K562 (cell line): ENCODE measurements at regions not wholly inside any gene's neighbourhood (a gene's known extent, or its start where the extent isn't known, plus 50 kb on each side); places are given as distances from the start of the nearest gene placed in this dataset.

Experiments
- ATAC-seq: fragments of 200-7000 bp; cut with Tn5 transposase; 3 replicates; pipeline ENCODE4 v1.9.1; 2020; ENCODE audit warnings: moderate library complexity
- BruUV-seq: library from RNA; stranded (reverse); fragments of 400-500 nt; replicated peaks from 2 replicates; lab custom pipeline; 2021; lab: Mats Ljungman, UMichigan
- CTCF ChIA-PET: fragments of 300-600 bp; formaldehyde crosslinking; extraction: SDS; loops from one replicate; lab custom pipeline; 2021; ENCODE audit warnings: low intra/inter-chr PET ratio; lab: Yijun Ruan, JAX
- POLR2A ChIA-PET: fragments of 300-600, 350-650 bp; sonication (Branson Sonifier 250); formaldehyde crosslinking; extraction: SDS; loops from one replicate; lab custom pipeline; 2021; ENCODE audit warnings: antibody characterized with exemption, inconsistent platforms; lab: Yijun Ruan, JAX
- DNase-seq, 4 experiments: peaks; one replicate each; pipeline versions ENCODE4 v3.0.0 to v3.0.0-alpha.2; 2011 to 2018; ENCODE audit warnings: low spot score in 3 of 4, mixed read lengths in 3 of 4; ENCODE audit errors: extremely low read depth in 1 of 4
- FAIRE-seq: peaks from 2 replicates; lab custom pipeline; 2011; peaks lifted over from hg19 to GRCh38; lab: Jason Lieb, UNC
- H2AFZ ChIP-seq: 2 replicates; pipeline ENCODE4 v1.6.0; 2011; ENCODE audit warnings: low read depth, low read length, control low read depth, inconsistent platforms
- H3K27ac ChIP-seq: fragments of 200-600 bp; 3 replicates; pipeline ENCODE4 v1.8.0; 2011; ENCODE audit warnings: low read depth, mild to moderate bottlenecking, control low read depth, inconsistent platforms, low read length, moderate library complexity, mixed read lengths; ENCODE audit errors: extremely low read depth
- H3K27me3 ChIP-seq, 2 experiments: fragments of 300-600 bp in 1 of 2; 2 replicates in 1 of 2; 3 replicates in 1 of 2; pipeline versions ENCODE4 v1.6.0 to v1.8.0; 2011; ENCODE audit warnings: inconsistent platforms in 2 of 2, low read length in 2 of 2, mild to moderate bottlenecking in 1 of 2, mixed read lengths in 1 of 2, moderate library complexity in 1 of 2; ENCODE audit not compliant: control insufficient read depth in 2 of 2, insufficient read depth in 2 of 2
- H3K36me3 ChIP-seq: fragments of 300-600 bp; 3 replicates; pipeline ENCODE4 v1.8.0; 2011; ENCODE audit warnings: mild to moderate bottlenecking, low read length, inconsistent platforms; ENCODE audit not compliant: control insufficient read depth, insufficient read depth
- H3K4me1 ChIP-seq, 2 experiments: fragments of 200-600 bp in 1 of 2; replicated peaks in 1 of 2; 2 replicates in 1 of 2; 3 replicates in 1 of 2; pipeline versions ENCODE4 v1.5.1 to v1.8.0; 2011; ENCODE audit warnings: inconsistent platforms in 2 of 2, low read length in 2 of 2, mild to moderate bottlenecking in 1 of 2, mixed read lengths in 1 of 2, moderate library complexity in 1 of 2; ENCODE audit not compliant: control insufficient read depth in 2 of 2, insufficient read depth in 2 of 2
- H3K4me2 ChIP-seq: 2 replicates; pipeline ENCODE4 v1.6.1; 2011; ENCODE audit warnings: low read length, control low read depth, inconsistent platforms, mixed read lengths; ENCODE audit not compliant: insufficient read depth
- H3K4me3 ChIP-seq: fragments of 200-600 bp; sonication (generic), shearing (Covaris generic); 2 replicates; pipeline ENCODE4 v1.5.1; 2016; ENCODE audit warnings: control low read depth, inconsistent platforms
- H3K79me2 ChIP-seq: fragments of 200-600 bp; 3 replicates; pipeline ENCODE4 v1.8.0; 2011; ENCODE audit warnings: low read length, inconsistent platforms; ENCODE audit not compliant: control insufficient read depth, insufficient read depth
- H3K9ac ChIP-seq, 2 experiments: 2 replicates each; pipeline versions ENCODE4 v1.6.0 to v1.6.1; 2011; ENCODE audit warnings: low read depth in 2 of 2, low read length in 2 of 2, control low read depth in 1 of 2, inconsistent platforms in 1 of 2, mild to moderate bottlenecking in 1 of 2, mixed read lengths in 1 of 2; ENCODE audit not compliant: insufficient read depth in 1 of 2
- H3K9me1 ChIP-seq: one replicate; pipeline ENCODE4 v1.6.0; 2011; ENCODE audit warnings: inconsistent platforms, mild to moderate bottlenecking, low read length, moderate library complexity; ENCODE audit not compliant: control insufficient read depth, insufficient read depth
- H3K9me3 ChIP-seq: replicated peaks from 2 replicates; pipeline ENCODE4 v1.5.1; 2011; ENCODE audit warnings: low read depth, low read length, inconsistent platforms; ENCODE audit not compliant: control insufficient read depth, insufficient read depth
- H4K20me1 ChIP-seq: replicated peaks from 2 replicates; pipeline ENCODE4 v1.6.1; 2011; ENCODE audit warnings: low read length, inconsistent platforms, mixed read lengths; ENCODE audit not compliant: control insufficient read depth, insufficient read depth
- ATF1 ChIP-seq, 2 experiments: fragments of 450-650 bp in 1 of 2; IDR thresholded peaks; 2 replicates each; pipeline ENCODE4 v1.6.1; 2016; ENCODE audit warnings: missing compliant biosample characterization in 1 of 2, missing genetic modification characterization in 1 of 2
- BDP1 ChIP-seq: IDR thresholded peaks from 3 replicates; pipeline ENCODE4 v1.6.1; 2011; ENCODE audit not compliant: insufficient read length, insufficient read depth
- CAMTA2 ChIP-seq: fragments of 250-450 bp; sonication (Bioruptor Pico); conservative IDR thresholded peaks from 2 replicates; pipeline ENCODE4 v1.5.1; 2022
- CBX3 ChIP-seq, 2 experiments: IDR thresholded peaks; 1 replicate in 1 of 2; 2 replicates in 1 of 2; pipeline ENCODE4 v1.6.1; 2012; ENCODE audit warnings: inconsistent platforms in 2 of 2, low read length in 2 of 2, borderline replicate concordance in 1 of 2, control low read depth in 1 of 2
- HLTF ChIP-seq: fragments of 450-650 bp; IDR thresholded peaks from 2 replicates; pipeline ENCODE4 v1.6.1; 2016
- HNRNPL ChIP-seq: fragments of 200-400 bp; formaldehyde crosslinking; IDR thresholded peaks from 2 replicates; pipeline ENCODE4 v1.6.1; 2017; ENCODE audit warnings: low read depth, mild to moderate bottlenecking, low read length
- MBD1 ChIP-seq: fragments of 250-450 bp; sonication (Bioruptor Pico); IDR thresholded peaks from 2 replicates; pipeline ENCODE4 v1.8.0; 2022; ENCODE audit warnings: inconsistent platforms
- MED1 ChIP-seq: sonication (generic); formaldehyde crosslinking; IDR thresholded peaks from 2 replicates; pipeline ENCODE4 v1.8.1; 2023; ENCODE audit warnings: missing genetic modification reagents, borderline replicate concordance
- NFYB ChIP-seq: IDR thresholded peaks from 2 replicates; pipeline ENCODE4 v1.6.1; 2011; ENCODE audit warnings: mild to moderate bottlenecking, moderate library complexity; ENCODE audit not compliant: insufficient read length; ENCODE audit errors: extremely low read depth
- RFX5 ChIP-seq: IDR thresholded peaks from 2 replicates; pipeline ENCODE4 v1.6.1; 2011; ENCODE audit warnings: low read depth, mild to moderate bottlenecking, improper control_type of control experiment, low read length
- SMARCB1 ChIP-seq: IDR thresholded peaks from 2 replicates; pipeline ENCODE4 v1.6.1; 2011; ENCODE audit warnings: improper control_type of control experiment, low read depth; ENCODE audit not compliant: insufficient read length
- SMARCC2 ChIP-seq: fragments of 450-650 bp; IDR thresholded peaks from 2 replicates; pipeline ENCODE4 v1.6.1; 2017; ENCODE audit warnings: antibody characterized with exemption, moderate library complexity, mild to moderate bottlenecking, low read depth
- SMC3 ChIP-seq: conservative IDR thresholded peaks from 2 replicates; pipeline ENCODE4 v1.6.1; 2011; ENCODE audit warnings: low read depth, low read length, improper control_type of control experiment; ENCODE audit not compliant: insufficient read depth
- SNIP1 ChIP-seq: fragments of 450-650 bp; IDR thresholded peaks from 2 replicates; pipeline ENCODE4 v1.7.1; 2017; ENCODE audit warnings: low read depth, mild to moderate bottlenecking
- TCF7 ChIP-seq: sonication (generic); IDR thresholded peaks from 2 replicates; pipeline ENCODE4 v1.6.1; 2016; ENCODE audit warnings: antibody characterized with exemption, borderline replicate concordance
- THRAP3 ChIP-seq: fragments of 450-650 bp; IDR thresholded peaks from 2 replicates; pipeline ENCODE4 v1.6.1; 2016; ENCODE audit warnings: mild to moderate bottlenecking, inconsistent platforms, borderline replicate concordance
- ZNF76 ChIP-seq: fragments of 250-450 bp; sonication (Bioruptor Pico); IDR thresholded peaks from 2 replicates; pipeline ENCODE4 v1.4.0; 2020; ENCODE audit warnings: mild to moderate bottlenecking, moderate library complexity, borderline replicate concordance
- WGBS: fragments of 100-300 bp; shearing (Covaris generic); methylation state at CpG from one replicate; pipeline ENCODE4 v1.1.6; 2016; ENCODE audit warnings: low coverage, mixed read lengths; ENCODE audit not compliant: insufficient coverage; ENCODE audit errors: missing lambda C conversion rate; 5-methylcytosine and 5-hydroxymethylcytosine counted together
- in situ Hi-C: fragments of 300-500 bp; cut with MboI; formaldehyde crosslinking; loops from 4 replicates; pipeline ENCODE4 v1.15.0; 2018; ENCODE audit warnings: inconsistent platforms, mixed read lengths
- intact Hi-C: fragments of 100-400 bp; cut with micrococcal nuclease; formaldehyde crosslinking; loops from 2 replicates; pipeline ENCODE4 v1.14.2; 2022
- TF ChIP-seq, protein P1 (sequence below): fragments of 450-650 bp; formaldehyde crosslinking; IDR thresholded peaks from 2 replicates; pipeline ENCODE4 v1.4.0; 2022; ENCODE audit warnings: missing genetic modification characterization
- TF ChIP-seq, protein P2 (sequence below): fragments of 450-650 bp; formaldehyde crosslinking; conservative IDR thresholded peaks from 2 replicates; pipeline ENCODE4 v1.4.0; 2022; ENCODE audit warnings: mild to moderate bottlenecking, missing genetic modification characterization

GRCh38 chr5:54886866-54887265 lies 98.5 kb downstream of the ESM1 start:
- CTCF ChIA-PET: no interaction called here
- no peaks in the 10 kb centered on the region for H3K9me1 ChIP-seq
- no peak overlapping the region for H3K9ac ChIP-seq
- DNase-seq (no peak), ATAC-seq (no peak), FAIRE-seq (no peak)
- no peaks in the 10 kb centered on the region for H3K79me2 ChIP-seq
- H3K27me3 ChIP-seq: peaks cover 23 to 32% of the 10 kb centered on the region in 2 experiments
- no peaks in the 10 kb centered on the region; the same call in 1 of the 2 replicates for H4K20me1 ChIP-seq
- no TSS peak for BruUV-seq
- H2AFZ ChIP-seq: no peak overlapping the region
- no peak overlapping the region for H3K4me3 ChIP-seq
- POLR2A ChIA-PET: interaction anchor here (0.6 kb wide), 1 partner anchor 77 kb away, joined by 4 read pairs; no protein-coding TSS in a partner anchor
- peaks cover 0 to 9% of the 10 kb centered on the region in 2 experiments; a peak in 2 of 5 replicates for H3K4me1 ChIP-seq
- no peak overlapping the region for H3K27ac ChIP-seq
- H3K4me2 ChIP-seq: no peak overlapping the region
- no peaks in the 10 kb centered on the region for H3K36me3 ChIP-seq
- WGBS: 0% methylated on average over 1 of the region's 1 CpG
- intact Hi-C loops: no loop called here
- H3K9me3 ChIP-seq: no peaks in the 10 kb centered on the region
- in situ Hi-C loops: loop anchor here (25.0 kb wide), 1 partner anchor 1450 kb away; no protein-coding TSS in a partner anchor
- TF ChIP-seq, protein P1, sequence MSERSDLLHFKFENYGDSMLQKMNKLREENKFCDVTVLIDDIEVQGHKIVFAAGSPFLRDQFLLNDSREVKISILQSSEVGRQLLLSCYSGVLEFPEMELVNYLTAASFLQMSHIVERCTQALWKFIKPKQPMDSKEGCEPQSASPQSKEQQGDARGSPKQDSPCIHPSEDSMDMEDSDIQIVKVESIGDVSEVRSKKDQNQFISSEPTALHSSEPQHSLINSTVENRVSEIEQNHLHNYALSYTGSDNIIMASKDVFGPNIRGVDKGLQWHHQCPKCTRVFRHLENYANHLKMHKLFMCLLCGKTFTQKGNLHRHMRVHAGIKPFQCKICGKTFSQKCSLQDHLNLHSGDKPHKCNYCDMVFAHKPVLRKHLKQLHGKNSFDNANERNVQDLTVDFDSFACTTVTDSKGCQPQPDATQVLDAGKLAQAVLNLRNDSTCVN: no peak
- TF ChIP-seq CAMTA2 (no peak), CBX3 (IDR thresholded peaks at IDR 0.05; ENCODE audit: borderline replicate concordance in 1 of 2, low read length in 2 of 2) (no peak), MBD1 (CRISPR knock-in tag) (no peak), RFX5 (no peak), HLTF (no peak), THRAP3 (no peak), ZNF76 (no peak), SNIP1 (no peak), MED1 (CRISPR knock-in tag) (no peak), SMARCC2 (no peak), HNRNPL (no peak), SMARCB1 (no peak), NFYB (no peak), TCF7 (no peak), SMC3 (no peak), ATF1 (CRISPR knock-in tag; IDR thresholded peaks at IDR 0.05) (no peak), ATF1 (tag; IDR thresholded peaks at IDR 0.05) (no peak), BDP1 (no peak)
- TF ChIP-seq, protein P2, sequence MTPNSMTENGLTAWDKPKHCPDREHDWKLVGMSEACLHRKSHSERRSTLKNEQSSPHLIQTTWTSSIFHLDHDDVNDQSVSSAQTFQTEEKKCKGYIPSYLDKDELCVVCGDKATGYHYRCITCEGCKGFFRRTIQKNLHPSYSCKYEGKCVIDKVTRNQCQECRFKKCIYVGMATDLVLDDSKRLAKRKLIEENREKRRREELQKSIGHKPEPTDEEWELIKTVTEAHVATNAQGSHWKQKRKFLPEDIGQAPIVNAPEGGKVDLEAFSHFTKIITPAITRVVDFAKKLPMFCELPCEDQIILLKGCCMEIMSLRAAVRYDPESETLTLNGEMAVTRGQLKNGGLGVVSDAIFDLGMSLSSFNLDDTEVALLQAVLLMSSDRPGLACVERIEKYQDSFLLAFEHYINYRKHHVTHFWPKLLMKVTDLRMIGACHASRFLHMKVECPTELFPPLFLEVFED (CRISPR knock-in tag): no peak
